ENCODE measurements at regions not wholly inside any gene's neighbourhood (a gene's known extent, or its start where the extent isn't known, plus 50 kb on each side); places are given as distances from the start of the nearest gene placed in this dataset.
"Not testable (repeated sequence)": the region's sequence is repeated elsewhere in the genome, so short reads cannot be mapped to it uniquely, and the experiment has no call there.

DNA sequence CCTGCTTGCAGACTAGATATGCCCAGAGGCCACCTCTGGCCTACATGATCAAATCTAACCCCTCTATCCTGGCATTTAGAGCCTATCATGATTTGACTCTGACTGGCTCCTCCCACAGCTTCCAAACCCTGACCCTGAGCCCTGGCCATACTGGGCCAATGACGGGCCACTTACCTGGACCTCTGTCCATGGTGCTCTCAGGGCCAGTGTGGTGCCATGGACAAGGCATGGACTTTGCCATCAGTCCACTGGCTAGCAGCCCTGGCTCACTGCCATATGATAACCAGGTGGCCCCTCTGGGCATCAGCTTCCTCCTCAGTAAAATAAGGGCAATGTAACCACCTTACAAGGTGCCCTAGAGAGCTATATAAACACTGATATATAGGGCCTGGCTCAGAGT lies 713.4 kb downstream of the PTPRU start:
- DNase-seq (ENCODE audit: low read depth in 3 of 3, low spot score in 2 of 3): no peak

DNA sequence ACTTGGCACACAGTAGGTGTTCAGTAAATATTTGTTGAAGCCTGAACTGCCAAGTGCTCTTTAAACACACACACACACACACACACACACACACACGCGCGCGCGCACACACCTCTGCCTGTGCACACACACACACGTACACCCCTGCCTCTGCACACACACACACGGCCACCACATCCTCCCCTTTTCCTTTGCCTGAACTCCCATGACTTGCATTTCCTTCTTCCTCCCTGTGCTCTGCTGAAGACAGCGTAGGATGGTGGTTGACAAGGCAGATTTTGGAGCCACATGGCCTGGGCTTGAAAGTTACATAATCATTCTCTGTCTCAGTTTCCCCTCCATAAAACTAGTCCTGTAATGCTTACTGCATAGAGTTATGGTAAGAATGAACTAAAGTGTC lies 712.3 kb downstream of the PTPRU start:
- no peak for DNase-seq (ENCODE audit: low read depth in 3 of 3, low spot score in 2 of 3)

DNA sequence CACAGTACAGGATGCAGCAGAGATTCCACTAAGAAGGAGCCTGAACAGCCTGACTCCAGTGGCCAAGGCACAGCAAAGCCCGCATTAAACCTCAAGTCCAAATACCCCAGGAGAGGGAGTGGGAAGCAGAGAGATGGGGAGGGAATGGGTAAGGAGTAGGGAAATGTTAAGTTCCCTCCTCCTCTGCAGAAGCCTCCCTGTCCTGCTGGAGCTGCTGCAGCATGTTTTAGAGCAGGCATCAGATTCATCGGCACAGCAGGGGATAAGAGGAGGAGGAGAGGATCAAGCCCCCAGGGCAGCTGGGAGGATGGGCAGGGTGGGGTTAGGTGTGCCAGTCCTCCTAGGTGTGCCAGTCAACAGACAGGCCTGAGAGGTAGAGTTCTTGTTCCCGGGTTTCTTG lies 709.7 kb downstream of the PTPRU start:
- no peak for DNase-seq (ENCODE audit: low read depth in 3 of 3, low spot score in 2 of 3)

- no peak for DNase-seq (ENCODE audit: low read depth in 3 of 3, low spot score in 2 of 3)
Measured at GRCh38 chr1:29945426-29945825, 709.1 kb downstream of the PTPRU start.

DNA sequence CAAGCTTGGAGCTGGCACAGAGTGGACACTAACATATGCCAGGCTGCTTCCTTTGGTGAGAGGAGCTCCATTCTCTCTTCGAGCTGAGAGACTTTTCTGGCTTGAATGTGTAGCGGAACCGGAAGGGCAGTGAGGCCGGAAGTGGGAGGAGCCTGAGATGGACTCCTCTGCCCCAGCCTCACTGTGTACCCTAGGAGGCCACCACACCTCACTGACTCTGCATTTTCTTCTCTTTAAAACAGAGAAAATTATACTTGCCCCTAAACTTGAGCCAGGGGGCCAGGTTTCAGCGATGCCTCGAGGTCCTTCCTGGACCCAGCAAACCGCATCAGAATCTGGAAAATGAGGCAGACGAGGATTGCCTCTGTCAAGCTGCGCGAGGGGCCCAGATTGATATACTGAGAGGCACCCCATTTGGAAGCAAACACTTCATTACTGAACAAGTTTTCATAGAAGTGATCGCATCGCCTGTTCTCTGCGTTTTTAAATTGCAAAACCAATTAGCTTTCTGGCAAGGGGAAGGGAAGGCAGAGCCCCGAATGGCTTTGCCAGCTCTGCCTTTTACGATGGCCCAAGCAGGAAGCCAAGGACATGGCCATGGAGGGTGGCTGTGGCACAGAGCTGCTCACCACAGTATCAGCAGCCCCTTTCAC lies 708.1 kb downstream of the PTPRU start:
- no peak for DNase-seq (ENCODE audit: low read depth in 3 of 3, low spot score in 2 of 3)

DNA sequence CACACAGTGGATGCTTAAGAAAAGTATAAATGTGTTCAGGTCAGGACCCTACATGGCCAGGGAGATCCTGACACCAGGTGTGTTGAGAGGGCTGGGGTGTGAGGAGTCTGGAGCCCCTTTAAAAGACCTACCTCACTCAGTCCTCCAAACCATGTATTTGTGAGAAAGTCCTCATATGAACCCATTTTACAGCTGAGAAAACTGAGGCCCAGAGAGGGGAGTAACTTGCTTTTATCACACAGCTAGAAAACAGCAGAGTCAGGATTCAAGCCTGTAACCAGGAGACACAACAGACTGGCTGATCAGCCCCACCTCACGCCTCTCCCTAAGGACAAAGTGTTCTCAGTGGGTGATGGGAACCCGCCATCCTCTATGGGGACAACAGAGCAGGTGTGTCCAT lies 706.7 kb downstream of the PTPRU start:
- no peak for DNase-seq (ENCODE audit: low read depth in 3 of 3, low spot score in 2 of 3)

- DNase-seq (ENCODE audit: low read depth in 3 of 3, low spot score in 2 of 3): no peak
Measured at GRCh38 chr1:29939079-29939478, 702.8 kb downstream of the PTPRU start.

DNA sequence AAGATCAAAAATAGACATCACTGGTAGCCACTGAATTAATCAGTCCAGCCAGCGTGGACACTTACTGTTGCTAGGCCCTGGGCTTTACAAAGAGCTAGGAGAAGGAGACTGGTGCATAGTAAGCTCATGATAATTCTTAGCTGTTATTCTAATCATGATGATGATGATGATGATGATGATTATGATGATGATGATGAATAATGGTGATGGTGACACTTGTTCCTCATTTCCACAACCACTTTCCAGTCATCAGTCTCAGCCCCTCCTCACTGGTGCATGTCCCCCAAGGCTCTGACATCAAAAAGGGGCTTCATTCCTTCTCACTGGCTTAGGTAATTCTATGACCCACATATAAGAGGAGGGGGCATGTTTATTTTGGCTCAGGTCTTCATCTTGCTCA lies 701.0 kb downstream of the PTPRU start:
- no peak for DNase-seq (ENCODE audit: low read depth in 3 of 3, low spot score in 2 of 3)

DNA sequence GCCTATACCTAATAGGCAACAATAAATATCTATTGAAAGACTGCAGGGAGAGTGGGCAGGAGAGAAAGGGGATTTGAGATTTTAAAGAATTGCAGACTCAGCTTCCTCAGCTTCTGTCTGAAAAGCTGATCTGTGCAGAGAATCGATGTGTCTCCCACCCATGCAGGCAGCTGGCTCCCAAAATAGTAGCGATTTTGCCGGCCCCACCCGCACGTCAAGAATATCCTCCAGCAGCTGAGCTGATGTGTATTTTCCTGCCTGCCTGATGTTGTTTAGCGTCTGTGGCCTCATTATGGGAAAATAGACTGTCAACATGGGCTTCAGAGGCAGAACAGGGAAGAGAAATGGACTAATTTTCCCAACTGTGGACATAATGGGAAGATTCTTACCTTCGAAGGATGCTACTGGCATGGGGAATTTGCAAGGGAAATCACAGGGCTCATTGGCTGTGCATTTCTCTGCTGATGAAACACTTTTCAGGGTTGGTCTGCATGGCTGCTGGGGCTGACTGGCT lies 699.8 kb downstream of the PTPRU start:
- no peak for DNase-seq (ENCODE audit: low read depth in 3 of 3, low spot score in 2 of 3)

DNA sequence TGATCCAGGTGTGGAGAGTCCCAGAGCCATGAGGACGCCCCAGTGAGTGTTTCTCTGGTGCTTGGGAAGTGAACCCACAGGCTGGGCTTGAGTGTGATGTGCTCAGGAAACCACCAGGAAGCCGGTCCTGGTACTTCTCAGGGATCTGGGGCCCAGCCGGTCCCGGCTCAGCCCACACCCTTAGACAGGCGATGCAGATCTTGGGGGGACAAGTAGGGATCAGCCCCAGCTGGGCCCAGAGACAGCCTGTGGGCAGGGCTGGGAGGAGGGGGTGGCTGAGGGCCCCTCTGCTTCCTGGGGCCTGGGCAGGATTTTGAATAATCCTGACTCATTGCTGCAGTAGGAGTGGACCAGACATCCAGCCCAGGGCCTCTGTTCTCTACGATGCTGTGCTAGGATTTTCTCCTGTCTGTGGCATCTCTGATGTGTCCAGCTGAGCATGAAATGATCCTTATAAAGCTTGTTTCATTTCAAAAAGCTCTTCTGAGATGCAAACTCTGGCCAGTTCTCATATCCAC lies 698.0 kb downstream of the PTPRU start:
- no peak for DNase-seq (ENCODE audit: low read depth in 3 of 3, low spot score in 2 of 3)

DNA sequence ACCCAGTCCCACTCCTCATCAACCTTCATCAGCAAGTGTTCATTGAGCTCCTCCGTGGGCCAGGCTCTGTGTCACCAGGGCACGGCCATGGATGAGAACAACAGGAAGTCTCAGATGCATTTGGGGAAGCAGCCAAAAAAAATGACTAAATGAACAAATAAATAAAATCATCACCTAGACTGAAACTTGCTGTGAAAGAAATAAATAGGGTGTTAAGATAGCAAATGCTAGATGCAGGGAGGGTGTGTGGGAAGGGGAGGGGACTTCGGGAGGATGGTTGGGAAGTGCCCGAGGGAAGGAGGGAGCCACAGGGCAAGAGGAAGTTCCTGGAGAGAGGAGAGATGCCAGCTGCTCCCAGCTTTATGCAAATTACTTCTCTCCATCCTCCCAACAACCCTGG lies 696.7 kb downstream of the PTPRU start:
- no peak for DNase-seq (ENCODE audit: low read depth in 3 of 3, low spot score in 2 of 3)

DNA sequence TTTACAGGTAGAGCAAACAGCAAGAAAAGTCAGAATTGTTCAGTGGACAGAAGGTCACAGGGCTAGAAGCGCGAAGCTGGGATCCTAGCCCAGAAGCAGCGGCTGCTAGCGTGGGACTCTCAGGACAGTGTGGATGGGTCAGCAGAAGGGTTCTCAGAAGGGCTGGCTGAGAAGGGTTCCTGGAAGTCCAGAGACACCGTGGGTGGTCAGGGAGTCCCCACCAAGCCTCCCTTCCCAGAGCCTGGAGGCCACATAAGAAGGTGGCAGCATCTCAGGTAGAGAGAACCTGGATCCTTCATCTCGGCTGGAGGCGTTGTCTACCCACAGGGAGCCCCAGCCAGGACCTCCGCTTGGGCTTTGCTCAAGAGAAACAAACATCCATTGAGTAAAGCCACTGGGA lies 696.3 kb downstream of the PTPRU start:
- DNase-seq (ENCODE audit: low read depth in 3 of 3, low spot score in 2 of 3): no peak

DNA sequence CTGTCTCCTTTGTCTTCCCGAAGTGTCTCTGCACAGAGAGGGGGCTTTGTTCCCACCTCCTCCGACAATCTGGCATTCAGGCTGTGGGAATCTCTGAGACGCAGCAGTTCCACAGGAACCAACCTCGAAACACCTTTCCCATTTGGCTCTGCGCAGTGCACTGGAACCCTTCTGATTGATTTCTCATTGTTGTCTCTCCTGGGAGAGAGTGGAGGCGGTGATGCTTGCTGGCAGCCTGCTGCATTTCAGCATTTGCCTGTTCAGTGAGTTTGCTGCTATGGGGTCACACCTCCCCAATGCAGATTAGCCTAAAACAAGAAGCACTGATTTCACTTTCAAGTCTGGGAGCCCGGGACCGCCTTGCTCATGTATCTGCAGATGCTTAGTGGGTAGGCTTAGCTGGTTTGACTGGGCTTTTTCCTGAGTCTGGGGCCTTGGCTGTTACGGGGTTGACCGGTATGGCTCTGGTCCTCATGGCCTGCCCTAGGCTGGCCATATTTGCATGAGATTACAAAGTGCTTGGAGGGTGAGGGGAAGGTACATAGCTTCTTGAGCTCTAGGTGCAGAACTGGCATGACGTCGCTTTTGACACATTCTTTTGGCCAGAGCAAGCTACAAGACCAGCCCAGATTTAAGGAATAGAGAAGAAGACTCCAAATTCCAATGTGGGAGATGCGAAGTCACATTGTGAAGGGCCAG lies 695.3 kb downstream of the PTPRU start:
- DNase-seq (ENCODE audit: low read depth in 3 of 3, low spot score in 2 of 3): no peak

DNA sequence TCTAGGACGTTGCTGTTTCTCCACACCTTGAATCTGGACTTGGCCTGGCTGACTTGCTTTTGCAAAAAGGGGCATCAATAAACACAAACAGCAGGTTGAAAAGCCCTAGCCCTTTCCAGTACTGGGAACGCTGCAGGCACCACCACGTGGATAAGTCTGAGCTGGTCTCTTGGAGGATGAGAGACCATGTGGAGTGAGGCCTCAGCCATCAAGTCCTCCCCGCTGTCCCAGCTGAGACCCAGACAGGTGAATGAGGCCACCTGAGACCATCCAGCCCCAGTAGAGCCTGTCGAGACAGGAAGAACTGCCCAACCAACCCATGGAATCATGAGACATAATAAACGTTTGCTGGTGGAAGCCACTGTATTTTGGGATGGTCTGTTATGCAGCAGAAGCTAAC lies 688.7 kb downstream of the PTPRU start:
- DNase-seq (ENCODE audit: low read depth in 3 of 3, low spot score in 2 of 3): no peak

DNA sequence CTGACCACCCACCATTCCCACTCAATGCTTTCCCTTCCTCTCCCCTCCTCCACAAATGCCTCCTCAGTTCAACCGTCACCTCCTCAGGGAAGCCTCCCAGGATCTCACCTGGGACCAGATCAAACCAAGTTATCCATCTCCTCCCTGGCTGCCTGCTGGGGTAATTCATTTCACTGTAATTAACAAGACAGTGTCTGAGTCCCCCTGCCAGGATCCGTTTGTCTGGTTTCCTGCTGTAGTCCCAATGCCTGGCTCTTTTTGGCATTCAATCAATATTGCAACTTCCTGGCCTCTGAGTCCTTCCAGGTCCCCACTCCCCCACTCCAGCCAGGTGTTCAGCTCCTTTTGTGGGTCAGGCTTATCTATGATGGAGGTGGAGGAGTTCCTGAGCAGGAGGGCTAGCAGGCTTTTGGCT lies 687.7 kb downstream of the PTPRU start:
- no peak for DNase-seq (ENCODE audit: low read depth in 3 of 3, low spot score in 2 of 3)

GRCh38 chr1:29921741-29922140 lies 685.4 kb downstream of the PTPRU start:
- no peak for DNase-seq (ENCODE audit: low read depth in 3 of 3, low spot score in 2 of 3)

DNA sequence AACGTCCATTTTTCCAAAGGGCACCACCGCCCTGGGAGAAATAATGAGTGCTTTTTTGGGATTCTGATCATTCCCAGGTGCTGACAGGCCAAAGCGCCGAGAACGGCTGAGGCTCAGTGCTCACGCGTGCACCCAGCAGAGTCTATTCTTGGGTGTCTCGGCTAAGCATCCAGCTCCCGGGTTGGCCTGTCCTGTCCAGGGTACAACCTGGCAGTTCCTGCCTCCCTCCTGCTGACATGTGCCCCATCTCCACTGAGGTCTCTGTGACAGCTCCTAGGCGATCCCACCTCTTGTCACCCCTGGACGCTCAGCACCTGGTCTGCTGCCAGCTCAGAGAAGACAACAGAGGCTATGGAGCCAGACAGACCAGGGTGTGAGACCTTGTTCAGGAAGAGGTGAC lies 684.5 kb downstream of the PTPRU start:
- no peak for DNase-seq (ENCODE audit: low read depth in 3 of 3, low spot score in 2 of 3)

DNA sequence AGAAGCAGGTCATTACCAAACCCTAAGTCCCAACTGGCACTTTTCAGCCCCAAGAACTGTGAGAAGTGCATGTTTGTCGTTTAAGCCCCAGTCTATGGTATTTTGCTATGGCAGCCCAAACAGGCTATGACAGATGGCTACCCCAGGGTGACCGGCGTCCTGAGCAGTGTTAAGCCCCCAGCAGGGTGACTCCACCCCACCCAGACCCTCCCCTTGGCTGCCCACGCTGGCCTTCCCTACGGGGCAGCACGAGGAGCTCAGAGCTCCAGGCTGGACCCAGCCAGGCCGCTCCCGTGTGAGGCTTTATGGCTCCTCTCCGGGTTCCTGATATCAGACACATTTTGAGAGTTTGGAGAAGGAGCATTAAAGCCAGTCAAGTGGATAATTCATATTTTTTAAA lies 684.0 kb downstream of the PTPRU start:
- no peak for DNase-seq (ENCODE audit: low read depth in 3 of 3, low spot score in 2 of 3)

GRCh38 chr1:29919041-29919440 lies 682.7 kb downstream of the PTPRU start:
- not testable (repeated sequence) for DNase-seq (ENCODE audit: low read depth in 3 of 3, low spot score in 2 of 3)

GRCh38 chr1:29916656-29917369 lies 680.5 kb downstream of the PTPRU start:
- DNase-seq (ENCODE audit: low read depth in 3 of 3, low spot score in 2 of 3): no peak

DNA sequence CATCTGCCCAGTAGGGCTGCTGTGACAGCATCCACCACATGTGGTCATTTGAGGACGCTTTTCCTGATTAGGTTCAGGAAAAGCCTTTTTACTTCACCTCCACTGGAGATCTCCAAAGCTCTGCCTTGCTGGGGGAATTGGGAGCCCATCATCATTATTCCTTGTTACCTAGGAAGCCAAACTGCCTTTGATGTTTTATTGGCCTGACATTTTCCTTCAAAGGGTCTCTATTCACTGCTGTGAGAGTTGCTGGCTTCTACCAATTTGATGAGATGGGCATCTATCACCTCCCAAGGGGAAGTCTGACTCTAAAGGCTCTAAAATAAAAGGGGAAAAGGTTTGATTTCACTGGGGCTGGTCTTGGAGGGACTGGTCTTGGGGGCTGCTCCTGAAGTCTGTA lies 678.6 kb downstream of the PTPRU start:
- DNase-seq (ENCODE audit: low read depth in 3 of 3, low spot score in 2 of 3): no peak

DNA sequence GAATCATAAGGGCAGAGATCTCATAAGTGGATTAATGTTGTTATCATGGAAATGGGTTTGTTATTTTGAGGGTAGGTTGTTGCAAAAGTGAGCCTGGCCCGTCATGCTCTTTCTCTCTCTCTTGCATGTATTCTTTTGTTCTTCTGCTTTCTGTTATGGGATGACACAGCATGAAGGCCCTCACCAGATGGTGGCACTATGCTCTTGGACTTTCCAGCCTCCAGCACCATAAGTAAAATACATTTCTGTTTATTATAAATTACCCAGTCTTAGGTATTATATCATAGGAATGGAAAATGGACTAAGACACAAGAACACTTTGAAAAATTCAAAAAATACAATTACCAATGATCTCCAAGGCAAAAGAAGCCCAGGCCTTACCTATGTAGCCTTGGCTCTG lies 676.1 kb downstream of the PTPRU start:
- DNase-seq (ENCODE audit: low read depth in 3 of 3, low spot score in 2 of 3): no peak
